Stromal cell of bone marrow (primary cell): ENCODE measurements at regions not wholly inside any gene's neighbourhood (a gene's known extent, or its start where the extent isn't known, plus 50 kb on each side); places are given as distances from the start of the nearest gene placed in this dataset.
A peak's percentile ranks its signal among the peaks of the same experiment; 100 is the strongest.

Experiments
- DNase-seq: peaks from one replicate; pipeline ENCODE4 v3.0.0-alpha.2; 2012; ENCODE audit warnings: low read depth

GRCh38 chr16:6663668-6664067 lies 669.0 kb upstream of the RBFOX1 start:
- no peak for DNase-seq

GRCh38 chr16:6656760-6657159 lies 675.9 kb upstream of the RBFOX1 start:
- no peak for DNase-seq

- DNase-seq = no peak
Measured at GRCh38 chr16:6646891-6647290, 685.8 kb upstream of the RBFOX1 start.

GRCh38 chr16:6645768-6646568 lies 686.7 kb upstream of the RBFOX1 start:
- DNase-seq = no peak

GRCh38 chr16:6644916-6645315 lies 687.7 kb upstream of the RBFOX1 start:
- no peak for DNase-seq

- DNase-seq = peak; percentile 23
Measured at GRCh38 chr16:6643080-6643686, 689.5 kb upstream of the RBFOX1 start.

- no peak for DNase-seq
Measured at GRCh38 chr16:6642271-6642670, 690.4 kb upstream of the RBFOX1 start.

- DNase-seq = no peak
Measured at GRCh38 chr16:6641091-6641490, 691.6 kb upstream of the RBFOX1 start.

- no peak for DNase-seq
Measured at GRCh38 chr16:6636457-6636856, 696.2 kb upstream of the RBFOX1 start.

GRCh38 chr16:6634151-6634550 lies 698.5 kb upstream of the RBFOX1 start:
- DNase-seq = no peak

- no peak for DNase-seq
Measured at GRCh38 chr16:6633456-6633855, 699.2 kb upstream of the RBFOX1 start.

GRCh38 chr16:6629110-6629509 lies 703.5 kb upstream of the RBFOX1 start:
- no peak for DNase-seq

- no peak for DNase-seq
Measured at GRCh38 chr16:6625606-6626005, 707.0 kb upstream of the RBFOX1 start.

GRCh38 chr16:6618874-6619273 lies 713.8 kb upstream of the RBFOX1 start:
- DNase-seq = no peak

GRCh38 chr16:6616746-6617145 lies 715.9 kb upstream of the RBFOX1 start:
- DNase-seq = no peak

GRCh38 chr16:6615636-6616035 lies 717.0 kb upstream of the RBFOX1 start:
- DNase-seq = no peak

- DNase-seq = no peak
Measured at GRCh38 chr16:6611535-6611934, 721.1 kb upstream of the RBFOX1 start.

GRCh38 chr16:6605490-6605889 lies 727.2 kb upstream of the RBFOX1 start:
- DNase-seq = no peak

GRCh38 chr16:6603780-6604325 lies 728.8 kb upstream of the RBFOX1 start:
- DNase-seq = no peak

- DNase-seq = no peak
Measured at GRCh38 chr16:6602405-6602804, 730.2 kb upstream of the RBFOX1 start.

- DNase-seq = no peak
Measured at GRCh38 chr16:6600167-6600566, 732.5 kb upstream of the RBFOX1 start.

- no peak for DNase-seq
Measured at GRCh38 chr16:6593799-6594198, 738.8 kb upstream of the RBFOX1 start.

GRCh38 chr16:6576606-6577005 lies 756.0 kb upstream of the RBFOX1 start:
- DNase-seq = no peak

GRCh38 chr16:6576113-6576512 lies 756.5 kb upstream of the RBFOX1 start:
- DNase-seq = no peak
